ENCODE measurements at regions not wholly inside any gene's neighbourhood (a gene's known extent, or its start where the extent isn't known, plus 50 kb on each side); places are given as distances from the start of the nearest gene placed in this dataset.

GRCh38 chr10:113264333-113265131, 288.3 kb upstream of the HABP2 start:
- no peak for DNase-seq (ENCODE audit: low spot score)
- no peaks in the 10 kb centered on the region for H3K36me3 Mint-ChIP-seq (ENCODE audit: low read depth)
- H3K4me1 Mint-ChIP-seq (ENCODE audit: low read depth), result peaks cover 12% of the 10 kb centered on the region
- H3K27me3 Mint-ChIP-seq (ENCODE audit: low read depth), result peaks cover 1% of the 10 kb centered on the region
- no peak for TF ChIP-seq CTCF (IDR thresholded peaks at IDR 0.05)
- H3K27ac Mint-ChIP-seq (ENCODE audit: unreplicated experiment), result no peak overlapping the region
- no peaks in the 10 kb centered on the region for H3K9me3 Mint-ChIP-seq (ENCODE audit: low read depth)
- no peak overlapping the region for H3K4me3 Mint-ChIP-seq (ENCODE audit: unreplicated experiment)

GRCh38 chr10:113266147-113266546, 286.7 kb upstream of the HABP2 start:
- TF ChIP-seq CTCF (IDR thresholded peaks at IDR 0.05), result no peak
- Mint-ChIP-seq H3K27me3 (ENCODE audit: low read depth) (peaks cover 1% of the 10 kb centered on the region), H3K9me3 (ENCODE audit: low read depth) (no peaks in the 10 kb centered on the region), H3K4me1 (ENCODE audit: low read depth) (peaks cover 12% of the 10 kb centered on the region), H3K27ac (ENCODE audit: unreplicated experiment) (no peak overlapping the region), H3K4me3 (ENCODE audit: unreplicated experiment) (no peak overlapping the region), H3K36me3 (ENCODE audit: low read depth) (no peaks in the 10 kb centered on the region)
- DNase-seq (ENCODE audit: low spot score), result no peak

- Mint-ChIP-seq H3K27me3 (ENCODE audit: low read depth) (peaks cover 1% of the 10 kb centered on the region), H3K27ac (ENCODE audit: unreplicated experiment) (no peak overlapping the region), H3K4me3 (ENCODE audit: unreplicated experiment) (no peak overlapping the region), H3K36me3 (ENCODE audit: low read depth) (no peaks in the 10 kb centered on the region), H3K4me1 (ENCODE audit: low read depth) (peaks cover 16% of the 10 kb centered on the region), H3K9me3 (ENCODE audit: low read depth) (no peaks in the 10 kb centered on the region)
- no peak for TF ChIP-seq CTCF (IDR thresholded peaks at IDR 0.05)
- DNase-seq (ENCODE audit: low spot score), result no peak
Observed at GRCh38 chr10:113267619-113268562, 285.0 kb upstream of the HABP2 start.

- Mint-ChIP-seq H3K4me1 (ENCODE audit: low read depth) (peaks cover 30% of the 10 kb centered on the region), H3K36me3 (ENCODE audit: low read depth) (no peaks in the 10 kb centered on the region), H3K9me3 (ENCODE audit: low read depth) (no peaks in the 10 kb centered on the region), H3K27me3 (ENCODE audit: low read depth) (no peaks in the 10 kb centered on the region), H3K4me3 (ENCODE audit: unreplicated experiment) (no peak overlapping the region), H3K27ac (ENCODE audit: unreplicated experiment) (no peak overlapping the region)
- no peak for DNase-seq (ENCODE audit: low spot score)
- TF ChIP-seq CTCF (IDR thresholded peaks at IDR 0.05), result no peak
Observed at GRCh38 chr10:113269333-113269732, 283.5 kb upstream of the HABP2 start.

GRCh38 chr10:113272511-113272910, 280.3 kb upstream of the HABP2 start:
- Mint-ChIP-seq H3K36me3 (ENCODE audit: low read depth) (peaks cover 2% of the 10 kb centered on the region), H3K4me1 (ENCODE audit: low read depth) (peaks cover 32% of the 10 kb centered on the region), H3K9me3 (ENCODE audit: low read depth) (peaks cover 25% of the 10 kb centered on the region), H3K27me3 (ENCODE audit: low read depth) (no peaks in the 10 kb centered on the region), H3K27ac (ENCODE audit: unreplicated experiment) (no peak overlapping the region), H3K4me3 (ENCODE audit: unreplicated experiment) (no peak overlapping the region)
- no peak for TF ChIP-seq CTCF (IDR thresholded peaks at IDR 0.05)
- no peak for DNase-seq (ENCODE audit: low spot score)
